Caco-2 (cell line): ENCODE measurements at regions not wholly inside any gene's neighbourhood (a gene's known extent, or its start where the extent isn't known, plus 50 kb on each side); places are given as distances from the start of the nearest gene placed in this dataset.

Source experiments
- BruUV-seq: library from RNA; stranded (reverse); fragments of 400-500 nt; replicated peaks from 2 replicates; lab custom pipeline; 2021; lab: Mats Ljungman, UMichigan
- CTCF ChIA-PET: fragments of 300-600 bp; sonication (Branson Sonifier 250); formaldehyde crosslinking; loops from one replicate; lab custom pipeline; 2022; ENCODE audit warnings: antibody characterized with exemption; lab: Charles Lee
- POLR2A ChIA-PET: fragments of 300-600 bp; sonication (Branson Sonifier 250); formaldehyde crosslinking; loops from one replicate; lab custom pipeline; 2022; ENCODE audit warnings: antibody characterized with exemption; lab: Charles Lee
- DNase-seq, 2 experiments: peaks; one replicate each; pipeline versions ENCODE4 v3.0.0 to v3.0.0-alpha.2; 2020 to 2022
- H3K27me3 ChIP-seq: replicated peaks from 2 replicates; pipeline ENCODE4 v1.6.0; 2011; ENCODE audit warnings: low read length; ENCODE audit not compliant: control insufficient read depth, insufficient read depth
- H3K36me3 ChIP-seq: 2 replicates; pipeline ENCODE4 v1.5.1; 2011; ENCODE audit warnings: low read length; ENCODE audit not compliant: control insufficient read depth, insufficient read depth
- H3K4me1 ChIP-seq: fragments of 250-450 bp; sonication (Bioruptor Pico); 2 replicates; pipeline ENCODE4 v1.5.1; 2020; ENCODE audit warnings: mild to moderate bottlenecking
- H3K4me3 ChIP-seq: 2 replicates; pipeline ENCODE4 v1.5.1; 2011; ENCODE audit warnings: low read depth, mild to moderate bottlenecking, control low read depth, low read length
- H3K9me3 ChIP-seq: fragments of 250-450 bp; sonication (Bioruptor Pico); 2 replicates; pipeline ENCODE4 v1.5.1; 2020; ENCODE audit warnings: mild to moderate bottlenecking, moderate library complexity
- H3K27ac Mint-ChIP-seq: one replicate; pipeline ENCODE4 v1.8.0; 2022; ENCODE audit warnings: mixed read lengths; ENCODE audit not compliant: unreplicated experiment
- H3K27me3 Mint-ChIP-seq: one replicate; pipeline ENCODE4 v1.8.0; 2022; ENCODE audit warnings: mixed read lengths; ENCODE audit not compliant: insufficient read depth, unreplicated experiment
- H3K36me3 Mint-ChIP-seq: one replicate; pipeline ENCODE4 v1.8.0; 2022; ENCODE audit warnings: mild to moderate bottlenecking, mixed read lengths; ENCODE audit not compliant: insufficient read depth, unreplicated experiment
- H3K4me1 Mint-ChIP-seq: one replicate; pipeline ENCODE4 v1.8.0; 2022; ENCODE audit warnings: low read depth, mixed read lengths; ENCODE audit not compliant: unreplicated experiment
- H3K4me3 Mint-ChIP-seq: one replicate; pipeline ENCODE4 v1.8.0; 2022; ENCODE audit warnings: mild to moderate bottlenecking, moderate library complexity, mixed read lengths; ENCODE audit not compliant: unreplicated experiment
- H3K9me3 Mint-ChIP-seq: one replicate; pipeline ENCODE4 v1.8.0; 2022; ENCODE audit warnings: mixed read lengths; ENCODE audit not compliant: unreplicated experiment
- intact Hi-C: fragments of 100-400 bp; cut with micrococcal nuclease; formaldehyde crosslinking; loops from one replicate; pipeline ENCODE4 v1.10.0; 2022; ENCODE audit not compliant: unreplicated experiment
- TF ChIP-seq, protein P1 (sequence below), 2 experiments: fragments of 200-600 bp in 1 of 2; IDR thresholded peaks; 1 replicate in 1 of 2; 2 replicates in 1 of 2; pipeline versions ENCODE4 v1.5.1 to v1.8.0; 2011 to 2022; ENCODE audit warnings: antibody characterized with exemption in 1 of 2, control low read depth in 1 of 2, inconsistent platforms in 1 of 2, low read depth in 1 of 2, low read length in 1 of 2, mild to moderate bottlenecking in 1 of 2, moderate library complexity in 1 of 2; ENCODE audit not compliant: insufficient read depth in 1 of 2, severe bottlenecking in 1 of 2, unreplicated experiment in 1 of 2

DNA sequence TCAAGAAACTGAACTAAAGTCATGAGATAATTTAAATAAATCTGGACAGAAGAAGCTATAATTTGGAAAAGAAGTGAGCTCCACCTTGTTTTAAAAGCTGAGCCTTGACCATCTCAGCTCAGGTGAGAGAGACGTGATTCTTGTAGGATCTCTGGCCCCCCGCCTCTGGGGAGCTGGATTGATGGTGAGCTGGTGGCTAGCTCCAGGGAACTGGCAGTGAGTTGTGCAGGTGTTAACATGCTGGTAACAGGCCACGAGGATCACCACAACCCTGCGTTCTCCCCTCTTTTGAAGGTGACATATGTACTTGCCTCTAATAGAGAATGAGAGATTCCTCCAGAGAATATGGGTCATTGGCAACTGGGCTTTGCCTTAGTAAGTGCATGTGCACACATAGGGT, 485.1 kb downstream of the IRS2 start:
- H3K4me3 ChIP-seq = no peak overlapping the region
- ChIA-PET POLR2A (no interaction called here), CTCF (no interaction called here)
- no TSS peak for BruUV-seq
- H3K36me3 ChIP-seq = no peaks in the 10 kb centered on the region
- no peaks in the 10 kb centered on the region for H3K9me3 ChIP-seq
- TF ChIP-seq, protein P1, sequence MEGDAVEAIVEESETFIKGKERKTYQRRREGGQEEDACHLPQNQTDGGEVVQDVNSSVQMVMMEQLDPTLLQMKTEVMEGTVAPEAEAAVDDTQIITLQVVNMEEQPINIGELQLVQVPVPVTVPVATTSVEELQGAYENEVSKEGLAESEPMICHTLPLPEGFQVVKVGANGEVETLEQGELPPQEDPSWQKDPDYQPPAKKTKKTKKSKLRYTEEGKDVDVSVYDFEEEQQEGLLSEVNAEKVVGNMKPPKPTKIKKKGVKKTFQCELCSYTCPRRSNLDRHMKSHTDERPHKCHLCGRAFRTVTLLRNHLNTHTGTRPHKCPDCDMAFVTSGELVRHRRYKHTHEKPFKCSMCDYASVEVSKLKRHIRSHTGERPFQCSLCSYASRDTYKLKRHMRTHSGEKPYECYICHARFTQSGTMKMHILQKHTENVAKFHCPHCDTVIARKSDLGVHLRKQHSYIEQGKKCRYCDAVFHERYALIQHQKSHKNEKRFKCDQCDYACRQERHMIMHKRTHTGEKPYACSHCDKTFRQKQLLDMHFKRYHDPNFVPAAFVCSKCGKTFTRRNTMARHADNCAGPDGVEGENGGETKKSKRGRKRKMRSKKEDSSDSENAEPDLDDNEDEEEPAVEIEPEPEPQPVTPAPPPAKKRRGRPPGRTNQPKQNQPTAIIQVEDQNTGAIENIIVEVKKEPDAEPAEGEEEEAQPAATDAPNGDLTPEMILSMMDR (IDR thresholded peaks at IDR 0.05; ENCODE audit: insufficient read depth in 1 of 2, low read depth in 1 of 2, low read length in 1 of 2, severe bottlenecking in 1 of 2, unreplicated experiment in 1 of 2) = no peak
- no peak overlapping the region for H3K27ac Mint-ChIP-seq
- H3K4me1 ChIP-seq = no peaks in the 10 kb centered on the region
- H3K4me3 Mint-ChIP-seq = no peak overlapping the region
- H3K27me3 Mint-ChIP-seq = no peaks in the 10 kb centered on the region
- H3K27me3 ChIP-seq = no peaks in the 10 kb centered on the region
- H3K36me3 Mint-ChIP-seq = no peaks in the 10 kb centered on the region
- DNase-seq = no peak
- no peaks in the 10 kb centered on the region for H3K4me1 Mint-ChIP-seq
- intact Hi-C loops = no loop called here
- H3K9me3 Mint-ChIP-seq = no peaks in the 10 kb centered on the region

DNA sequence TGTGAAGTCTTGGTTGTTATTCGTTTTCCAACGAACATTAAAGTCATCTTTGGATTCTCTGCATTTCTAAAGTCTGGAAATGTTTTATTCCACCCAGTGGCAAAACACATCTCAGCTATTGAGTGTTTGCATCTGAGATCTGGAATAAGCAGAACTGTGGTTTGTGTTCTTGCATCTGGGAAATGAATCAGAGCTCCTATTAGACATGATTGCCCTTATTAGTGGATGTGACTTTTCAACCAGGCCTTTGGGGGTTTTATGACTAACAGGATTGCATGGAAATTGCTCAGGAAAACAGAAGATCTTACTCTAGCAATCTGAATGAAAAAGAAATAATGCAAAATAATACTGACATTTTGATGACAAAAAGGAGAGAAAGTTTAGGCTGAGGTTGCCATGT, 488.8 kb downstream of the IRS2 start:
- no peaks in the 10 kb centered on the region for H3K27me3 Mint-ChIP-seq
- no peak overlapping the region for H3K4me3 Mint-ChIP-seq
- intact Hi-C loops = no loop called here
- no peaks in the 10 kb centered on the region for H3K36me3 Mint-ChIP-seq
- BruUV-seq = no TSS peak
- Histone ChIP-seq H3K27me3 (no peaks in the 10 kb centered on the region), H3K4me1 (no peaks in the 10 kb centered on the region), H3K36me3 (no peaks in the 10 kb centered on the region), H3K9me3 (peaks cover 11% of the 10 kb centered on the region), H3K4me3 (no peak overlapping the region)
- no peak overlapping the region for H3K27ac Mint-ChIP-seq
- ChIA-PET POLR2A (interaction anchor here (0.6 kb wide), 1 partner anchor 12 kb away, joined by 3 read pairs; no protein-coding TSS in a partner anchor), CTCF (no interaction called here)
- H3K9me3 Mint-ChIP-seq = no peaks in the 10 kb centered on the region
- TF ChIP-seq, protein P1 (IDR thresholded peaks at IDR 0.05; ENCODE audit: insufficient read depth in 1 of 2, low read depth in 1 of 2, low read length in 1 of 2, severe bottlenecking in 1 of 2, unreplicated experiment in 1 of 2) = no peak
- no peak for DNase-seq
- no peaks in the 10 kb centered on the region for H3K4me1 Mint-ChIP-seq

- Mint-ChIP-seq H3K27ac (no peak overlapping the region), H3K4me3 (no peak overlapping the region), H3K27me3 (no peaks in the 10 kb centered on the region), H3K36me3 (no peaks in the 10 kb centered on the region), H3K9me3 (no peaks in the 10 kb centered on the region), H3K4me1 (no peaks in the 10 kb centered on the region)
- DNase-seq = no peak
- Histone ChIP-seq H3K9me3 (peaks cover 11% of the 10 kb centered on the region), H3K4me1 (no peaks in the 10 kb centered on the region), H3K4me3 (no peak overlapping the region), H3K36me3 (no peaks in the 10 kb centered on the region), H3K27me3 (no peaks in the 10 kb centered on the region)
- BruUV-seq = no TSS peak
- CTCF ChIA-PET = no interaction called here
- TF ChIP-seq, protein P1 (IDR thresholded peaks at IDR 0.05; ENCODE audit: insufficient read depth in 1 of 2, low read depth in 1 of 2, low read length in 1 of 2, severe bottlenecking in 1 of 2, unreplicated experiment in 1 of 2) = no peak
- POLR2A ChIA-PET = no interaction called here
- intact Hi-C loops = no loop called here
These were observed 493.2 kb downstream of the IRS2 start for GRCh38 chr13:109293166-109293565.
